GM19324 (cell line): ENCODE measurements at regions not wholly inside any gene's neighbourhood (a gene's known extent, or its start where the extent isn't known, plus 50 kb on each side); places are given as distances from the start of the nearest gene placed in this dataset.

Source experiments
- ATAC-seq: cut with Tn5 transposase; IDR thresholded peaks from one replicate; pipeline ENCODE4 v1.9.1; 2021; ENCODE audit warnings: mild to moderate bottlenecking, moderate library complexity; ENCODE audit not compliant: unreplicated experiment, low FRiP score

DNA sequence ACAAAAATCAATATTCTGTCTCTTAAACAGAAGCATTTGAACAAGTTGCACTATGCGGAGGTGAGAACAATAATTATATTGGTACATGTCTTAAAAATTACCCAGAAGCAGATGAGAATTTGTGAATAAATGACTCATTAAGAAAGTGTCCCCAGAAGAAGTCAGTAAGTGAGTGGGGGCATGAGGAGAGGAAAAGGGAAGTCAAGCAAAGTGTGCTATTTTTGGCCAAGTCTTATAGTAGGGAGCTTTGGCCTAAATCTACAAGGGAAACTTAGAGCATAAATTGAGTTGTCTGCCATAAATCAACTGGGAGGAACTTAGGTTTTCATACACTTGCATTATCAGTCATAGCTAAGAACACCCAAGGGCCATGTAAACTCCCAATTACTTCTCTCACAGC is 86.9 kb upstream of the SATB1 start:
- no peak for ATAC-seq

DNA sequence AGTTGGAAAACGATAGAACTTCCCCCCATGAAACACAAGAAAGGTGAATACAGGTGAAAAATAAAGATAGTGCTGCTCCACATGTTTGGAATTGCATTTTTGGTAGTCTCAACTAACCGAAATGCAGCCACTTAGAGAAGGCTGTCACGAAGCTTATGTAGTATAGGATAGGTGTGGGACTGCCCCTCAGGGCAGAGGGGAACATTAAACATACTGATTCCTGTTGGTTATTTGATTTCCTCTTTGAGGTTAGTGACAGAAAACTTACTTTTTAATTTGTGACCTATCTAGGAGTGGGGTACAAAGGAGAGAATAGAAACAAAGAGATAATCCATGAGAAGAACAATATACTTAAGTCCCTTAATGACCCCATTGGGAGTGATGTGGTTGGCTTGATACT is 85.8 kb upstream of the SATB1 start:
- ATAC-seq = no peak

DNA sequence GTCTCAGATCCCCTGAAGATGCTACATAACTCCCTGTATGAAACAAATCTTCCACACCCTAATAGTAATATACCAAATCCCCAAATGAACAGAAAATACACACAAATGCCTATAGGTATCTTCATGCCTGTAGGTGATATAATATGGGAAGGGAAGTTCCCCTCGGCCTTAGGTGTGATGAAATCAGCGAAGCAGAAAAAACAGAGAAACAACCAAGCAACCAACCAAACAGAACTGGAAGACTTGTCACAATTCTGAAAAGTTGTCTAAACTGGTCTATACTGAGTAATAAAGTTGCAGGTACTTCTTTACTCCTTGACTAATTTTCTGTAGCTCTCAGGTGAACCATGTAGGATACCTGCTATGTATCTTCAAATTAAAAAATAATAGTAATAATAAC is 82.2 kb upstream of the SATB1 start:
- ATAC-seq = no peak

GRCh38 chr3:18505056-18505455 is 79.9 kb upstream of the SATB1 start:
- ATAC-seq = no peak

DNA sequence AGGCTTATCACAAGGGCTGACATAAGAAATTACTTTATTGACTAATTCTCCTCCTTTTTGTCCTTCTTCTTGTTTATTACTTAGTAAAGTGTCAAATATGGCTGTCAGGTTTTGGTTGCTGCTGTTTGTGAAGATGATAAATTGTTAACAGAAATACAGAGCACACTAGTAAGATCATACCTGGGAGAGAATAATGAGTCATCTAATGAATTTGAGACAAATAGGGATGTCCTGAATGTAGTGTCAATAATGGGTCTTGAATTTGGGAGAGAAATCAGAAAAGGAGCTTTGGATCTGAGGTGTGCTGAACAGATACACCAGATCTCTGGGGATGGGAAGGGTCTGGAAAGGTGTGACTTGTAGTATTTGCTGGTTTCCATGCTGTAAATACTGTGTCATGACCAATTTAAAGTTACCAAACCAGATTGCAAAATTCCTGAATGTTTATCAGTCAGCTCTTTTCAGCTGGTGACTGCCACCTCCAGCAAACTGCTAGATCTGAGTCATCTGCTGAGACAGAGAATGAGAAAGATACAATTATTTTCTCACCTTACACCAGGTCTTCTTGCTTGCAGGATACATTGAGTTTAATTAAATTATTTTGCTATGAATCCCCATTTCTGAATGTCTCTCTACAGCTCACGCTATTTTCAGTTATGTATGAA is 76.7 kb upstream of the SATB1 start:
- no peak for ATAC-seq

GRCh38 chr3:18500322-18500721 is 75.2 kb upstream of the SATB1 start:
- no peak for ATAC-seq

GRCh38 chr3:18499301-18499700 is 74.2 kb upstream of the SATB1 start:
- peak; percentile 98 for ATAC-seq

- ATAC-seq = no peak
These were observed 69.1 kb upstream of the SATB1 start for GRCh38 chr3:18494251-18494650.

- ATAC-seq = no peak
These were observed 64.8 kb upstream of the SATB1 start for GRCh38 chr3:18489939-18490338.

GRCh38 chr3:18483226-18483625 is 58.1 kb upstream of the SATB1 start:
- ATAC-seq = no peak

GRCh38 chr3:18481946-18482548 is 56.9 kb upstream of the SATB1 start:
- ATAC-seq = no peak

DNA sequence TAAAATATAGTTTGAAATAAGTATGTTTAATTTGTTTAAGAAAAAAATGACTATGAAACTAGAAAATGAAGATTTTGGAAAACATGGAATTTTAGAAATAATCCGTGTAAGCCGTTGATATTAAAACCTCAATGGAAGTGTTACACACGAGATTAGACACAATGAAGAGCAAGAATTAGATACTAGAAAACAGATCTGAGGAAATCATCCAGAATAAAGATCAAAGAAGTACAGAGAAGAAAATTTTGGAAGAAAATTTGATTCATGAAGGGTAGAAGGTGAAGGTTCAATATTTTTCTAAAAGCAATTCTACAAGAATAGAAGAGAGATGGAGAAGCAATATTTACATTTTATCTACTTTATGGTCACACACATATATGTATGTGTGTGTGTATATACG is 52.5 kb upstream of the SATB1 start:
- no peak for ATAC-seq
